H9 (cell line): ENCODE measurements at regions not wholly inside any gene's neighbourhood (a gene's known extent, or its start where the extent isn't known, plus 50 kb on each side); places are given as distances from the start of the nearest gene placed in this dataset.

Experiments
- DNase-seq: peaks from one replicate; pipeline ENCODE4 v3.0.0-alpha.2; 2017
- H2AFZ ChIP-seq: one replicate; pipeline ENCODE4 v1.6.1; 2013; ENCODE audit warnings: mild to moderate bottlenecking, low read length, control low read depth, moderate library complexity
- H2AK5ac ChIP-seq: 2 replicates; pipeline ENCODE4 v1.6.1; 2013; ENCODE audit warnings: low read length, control low read depth, mixed read lengths; ENCODE audit not compliant: insufficient read length
- H2BK120ac ChIP-seq: one replicate; pipeline ENCODE4 v1.6.1; 2013; ENCODE audit warnings: low read depth, mild to moderate bottlenecking, low read length, control low read depth, inconsistent platforms; ENCODE audit not compliant: poor library complexity, severe bottlenecking
- H2BK12ac ChIP-seq: 2 replicates; pipeline ENCODE4 v1.6.1; 2013; ENCODE audit warnings: low read length, control low read depth, mixed read lengths, low read depth; ENCODE audit not compliant: insufficient read length
- H2BK15ac ChIP-seq: 2 replicates; pipeline ENCODE4 v1.6.1; 2013; ENCODE audit warnings: low read depth, low read length, control low read depth
- H2BK20ac ChIP-seq: one replicate; pipeline ENCODE4 v1.6.1; 2013; ENCODE audit warnings: low read depth, mild to moderate bottlenecking, low read length, control low read depth, inconsistent platforms; ENCODE audit not compliant: poor library complexity, severe bottlenecking
- H2BK5ac ChIP-seq: 2 replicates; pipeline ENCODE4 v1.6.1; 2013; ENCODE audit warnings: low read length, control low read depth, mixed read lengths; ENCODE audit not compliant: insufficient read length
- H3K14ac ChIP-seq: 2 replicates; pipeline ENCODE4 v1.6.1; 2013; ENCODE audit warnings: low read length, control low read depth; ENCODE audit not compliant: insufficient read depth
- H3K18ac ChIP-seq: 2 replicates; pipeline ENCODE4 v1.6.1; 2013; ENCODE audit warnings: low read depth, mild to moderate bottlenecking, mixed read lengths, low read length, control low read depth; ENCODE audit not compliant: insufficient read length
- H3K23ac ChIP-seq: 2 replicates; pipeline ENCODE4 v1.6.1; 2013; ENCODE audit warnings: low read length, control low read depth, mixed read lengths, low read depth; ENCODE audit not compliant: insufficient read length
- H3K23me2 ChIP-seq: 2 replicates; pipeline ENCODE4 v1.6.1; 2013; ENCODE audit warnings: low read depth, mild to moderate bottlenecking, mixed read lengths, low read length, control low read depth; ENCODE audit not compliant: insufficient read length, poor library complexity, severe bottlenecking
- H3K27ac ChIP-seq: 2 replicates; pipeline ENCODE4 v1.5.1; 2013; ENCODE audit warnings: low read length, control low read depth, mixed read lengths, low read depth; ENCODE audit not compliant: insufficient read length
- H3K27me3 ChIP-seq: 2 replicates; pipeline ENCODE4 v1.6.1; 2013; ENCODE audit warnings: low read length, control low read depth, inconsistent platforms; ENCODE audit not compliant: insufficient read depth
- H3K4ac ChIP-seq: 2 replicates; pipeline ENCODE4 v1.6.1; 2013; ENCODE audit warnings: low read depth, mild to moderate bottlenecking, control low read depth, inconsistent platforms, low read length, moderate library complexity
- H3K4me1 ChIP-seq: 2 replicates; pipeline ENCODE4 v1.6.1; 2013; ENCODE audit warnings: low read length, control low read depth, inconsistent platforms; ENCODE audit not compliant: insufficient read depth
- H3K4me2 ChIP-seq: 2 replicates; pipeline ENCODE4 v1.6.1; 2013; ENCODE audit warnings: low read length, control low read depth, mixed read lengths; ENCODE audit not compliant: insufficient read length, insufficient read depth
- H3K56ac ChIP-seq: 2 replicates; pipeline ENCODE4 v1.6.1; 2013; ENCODE audit warnings: low read depth, mild to moderate bottlenecking, mixed read lengths, low read length, control low read depth; ENCODE audit not compliant: insufficient read length
- H3K79me1 ChIP-seq: 2 replicates; pipeline ENCODE4 v1.6.1; 2013; ENCODE audit warnings: low read depth, mild to moderate bottlenecking, moderate library complexity, low read length, control low read depth, inconsistent platforms; ENCODE audit not compliant: insufficient read depth, poor library complexity, severe bottlenecking
- H3K79me2 ChIP-seq: 2 replicates; pipeline ENCODE4 v1.6.1; 2013; ENCODE audit warnings: low read length, control low read depth, inconsistent platforms; ENCODE audit not compliant: insufficient read depth
- H3K9ac ChIP-seq: 2 replicates; pipeline ENCODE4 v1.6.1; 2013; ENCODE audit warnings: low read length, control low read depth, mixed read lengths; ENCODE audit not compliant: insufficient read length; ENCODE audit errors: extremely low read depth
- H3K9me3 ChIP-seq: one replicate; pipeline ENCODE4 v1.6.1; 2013; ENCODE audit warnings: low read depth, low read length, inconsistent platforms; ENCODE audit not compliant: control insufficient read depth
- H3T11ph ChIP-seq: one replicate; pipeline ENCODE4 v1.6.1; 2013; ENCODE audit warnings: mild to moderate bottlenecking, low read length, control low read depth, inconsistent platforms
- H4K20me1 ChIP-seq: one replicate; pipeline ENCODE4 v1.6.1; 2013; ENCODE audit not compliant: control insufficient read depth, insufficient read length, insufficient read depth
- H4K5ac ChIP-seq: 2 replicates; pipeline ENCODE4 v1.6.1; 2013; ENCODE audit warnings: low read depth, mild to moderate bottlenecking, mixed read lengths, low read length, control low read depth; ENCODE audit not compliant: insufficient read length
- H4K8ac ChIP-seq: replicated peaks from 2 replicates; pipeline ENCODE4 v1.6.1; 2013; ENCODE audit warnings: low read length, control low read depth, mixed read lengths, low read depth; ENCODE audit not compliant: insufficient read length
- H4K91ac ChIP-seq: 2 replicates; pipeline ENCODE4 v1.6.1; 2013; ENCODE audit warnings: low read depth, mild to moderate bottlenecking, moderate library complexity, mixed read lengths, low read length, control low read depth; ENCODE audit not compliant: insufficient read length
- H3K27ac Mint-ChIP-seq, 3 experiments: 2 replicates in 2 of 3; 3 replicates in 1 of 3; pipeline ENCODE4 v1.8.0; 2020 to 2021; ENCODE audit warnings: mixed read lengths in 3 of 3, mild to moderate bottlenecking in 1 of 3, moderate library complexity in 1 of 3
- H3K27me3 Mint-ChIP-seq: 2 replicates; pipeline ENCODE4 v1.8.0; 2021; ENCODE audit warnings: low read depth, mild to moderate bottlenecking, moderate library complexity, mixed read lengths
- H3K36me3 Mint-ChIP-seq, 3 experiments: 2 replicates in 2 of 3; 3 replicates in 1 of 3; pipeline ENCODE4 v1.8.0; 2020 to 2021; ENCODE audit warnings: low read depth in 3 of 3, mixed read lengths in 3 of 3; ENCODE audit not compliant: insufficient read depth in 1 of 3
- H3K4me1 Mint-ChIP-seq, 2 experiments: 2 replicates each; pipeline ENCODE4 v1.8.0; 2020; ENCODE audit warnings: mixed read lengths in 2 of 2
- H3K4me3 Mint-ChIP-seq, 2 experiments: 2 replicates in 1 of 2; 3 replicates in 1 of 2; pipeline ENCODE4 v1.8.0; 2020 to 2021; ENCODE audit warnings: mild to moderate bottlenecking in 2 of 2, mixed read lengths in 2 of 2, moderate library complexity in 1 of 2
- H3K9me3 Mint-ChIP-seq, 2 experiments: 2 replicates in 1 of 2; 3 replicates in 1 of 2; pipeline ENCODE4 v1.8.0; 2020; ENCODE audit warnings: mild to moderate bottlenecking in 2 of 2, mixed read lengths in 2 of 2, moderate library complexity in 1 of 2
- WGBS: extraction: QIAGEN DNeasy Blood & Tissue Kit; methylation state at CpG from one replicate; pipeline ENCODE4 v1.1.7; 2013; ENCODE audit warnings: missing lambda C conversion rate, low lambda C conversion rate, mixed read lengths; ENCODE audit not compliant: insufficient read length; ENCODE audit errors: extremely low coverage; 5-methylcytosine and 5-hydroxymethylcytosine counted together
- TF ChIP-seq, protein P1 (sequence below): fragments of 200-600 bp; sonication (generic); conservative IDR thresholded peaks from 3 replicates; pipeline ENCODE4 v1.8.0; 2021; ENCODE audit warnings: antibody characterized with exemption, mild to moderate bottlenecking

GRCh38 chr14:97155320-97155719 lies 358.1 kb downstream of the VRK1 start:
- no peak overlapping the region for H3K56ac ChIP-seq
- no peak overlapping the region for H3K4me2 ChIP-seq
- no peaks in the 10 kb centered on the region for H3K23me2 ChIP-seq
- H2BK12ac ChIP-seq, result no peak overlapping the region
- H2AK5ac ChIP-seq, result no peak overlapping the region
- no peaks in the 10 kb centered on the region for H3K79me1 ChIP-seq
- peaks cover 11 to 16% of the 10 kb centered on the region in 2 experiments for H3K4me1 Mint-ChIP-seq
- no peaks in the 10 kb centered on the region for H3K79me2 ChIP-seq
- no peak overlapping the region for H4K91ac ChIP-seq
- H4K5ac ChIP-seq, result no peak overlapping the region
- no peak overlapping the region for H3T11ph ChIP-seq
- no peak overlapping the region for H3K27ac Mint-ChIP-seq
- H3K27me3 Mint-ChIP-seq, result peaks cover 7% of the 10 kb centered on the region
- H3K23ac ChIP-seq, result no peak overlapping the region
- H3K4me3 Mint-ChIP-seq, result no peak overlapping the region
- TF ChIP-seq, protein P1, sequence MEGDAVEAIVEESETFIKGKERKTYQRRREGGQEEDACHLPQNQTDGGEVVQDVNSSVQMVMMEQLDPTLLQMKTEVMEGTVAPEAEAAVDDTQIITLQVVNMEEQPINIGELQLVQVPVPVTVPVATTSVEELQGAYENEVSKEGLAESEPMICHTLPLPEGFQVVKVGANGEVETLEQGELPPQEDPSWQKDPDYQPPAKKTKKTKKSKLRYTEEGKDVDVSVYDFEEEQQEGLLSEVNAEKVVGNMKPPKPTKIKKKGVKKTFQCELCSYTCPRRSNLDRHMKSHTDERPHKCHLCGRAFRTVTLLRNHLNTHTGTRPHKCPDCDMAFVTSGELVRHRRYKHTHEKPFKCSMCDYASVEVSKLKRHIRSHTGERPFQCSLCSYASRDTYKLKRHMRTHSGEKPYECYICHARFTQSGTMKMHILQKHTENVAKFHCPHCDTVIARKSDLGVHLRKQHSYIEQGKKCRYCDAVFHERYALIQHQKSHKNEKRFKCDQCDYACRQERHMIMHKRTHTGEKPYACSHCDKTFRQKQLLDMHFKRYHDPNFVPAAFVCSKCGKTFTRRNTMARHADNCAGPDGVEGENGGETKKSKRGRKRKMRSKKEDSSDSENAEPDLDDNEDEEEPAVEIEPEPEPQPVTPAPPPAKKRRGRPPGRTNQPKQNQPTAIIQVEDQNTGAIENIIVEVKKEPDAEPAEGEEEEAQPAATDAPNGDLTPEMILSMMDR, result no peak
- no peak overlapping the region for H3K27ac ChIP-seq
- no peaks in the 10 kb centered on the region for H3K4me1 ChIP-seq
- no CpG with 5 or more reads among the region's 2 CpGs for WGBS
- peaks cover 6 to 10% (median 7%) of the 10 kb centered on the region in 3 experiments for H3K36me3 Mint-ChIP-seq
- H3K4ac ChIP-seq, result no peak overlapping the region
- H3K27me3 ChIP-seq, result no peaks in the 10 kb centered on the region
- no peak overlapping the region for H2BK5ac ChIP-seq
- H2BK120ac ChIP-seq, result no peak overlapping the region
- H2BK15ac ChIP-seq, result no peak overlapping the region
- H2AFZ ChIP-seq, result no peak overlapping the region
- no peak overlapping the region for H3K18ac ChIP-seq
- no peak overlapping the region for H3K9ac ChIP-seq
- H3K9me3 ChIP-seq, result no peaks in the 10 kb centered on the region
- no peak overlapping the region for H3K14ac ChIP-seq
- H3K9me3 Mint-ChIP-seq, result peaks cover 14 to 15% of the 10 kb centered on the region in 2 experiments
- H4K20me1 ChIP-seq, result no peaks in the 10 kb centered on the region
- H4K8ac ChIP-seq, result no peak overlapping the region
- DNase-seq, result no peak
- H2BK20ac ChIP-seq, result no peak overlapping the region
